ENCODE measurements at regions not wholly inside any gene's neighbourhood (a gene's known extent, or its start where the extent isn't known, plus 50 kb on each side); places are given as distances from the start of the nearest gene placed in this dataset.

DNA sequence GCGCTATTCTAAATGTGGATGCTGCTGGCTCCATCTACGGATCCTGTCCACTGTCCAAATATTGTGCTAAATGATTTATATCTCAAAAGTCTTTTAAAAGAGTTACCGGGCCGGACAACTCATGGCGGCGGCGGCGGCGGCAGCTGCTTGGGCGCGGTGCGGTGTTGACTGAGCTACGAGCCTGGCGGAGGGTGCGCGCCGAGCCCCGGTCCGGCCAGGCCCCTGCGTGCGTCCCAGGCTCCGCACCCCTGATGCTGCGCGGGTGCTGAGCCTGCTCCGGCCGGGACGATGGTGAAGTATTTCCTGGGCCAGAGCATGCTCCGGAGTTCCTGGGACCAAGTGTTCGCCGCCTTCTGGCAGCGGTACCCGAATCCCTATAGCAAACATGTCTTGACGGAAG, 303.4 kb downstream of the CENPW start:
- no peaks in the 10 kb centered on the region for H3K9me3 Mint-ChIP-seq
- Histone ChIP-seq H3K27ac (ENCODE audit: low read length) (no peak overlapping the region), H3K4me3 (ENCODE audit: control insufficient read depth in 1 of 2, extremely low read depth in 1 of 2, low read length in 1 of 2) (no peak overlapping the region), H3K4me1 (ENCODE audit: control insufficient read depth in 1 of 2, extremely low read depth in 1 of 2, insufficient read depth in 2 of 2, low read length in 2 of 2) (no peaks in the 10 kb centered on the region), H3K9me3 (no peaks in the 10 kb centered on the region), H3K27me3 (replicated peaks in 1 of 2; ENCODE audit: control insufficient read depth in 2 of 2, extremely low read depth in 1 of 2, insufficient read depth in 2 of 2, low read length in 1 of 2) (no peaks in the 10 kb centered on the region), H3K36me3 (ENCODE audit: control insufficient read depth in 2 of 2, extremely low read depth in 1 of 2, insufficient read depth in 1 of 2, low read length in 1 of 2) (no peaks in the 10 kb centered on the region)
- no peak overlapping the region for H3K4me3 Mint-ChIP-seq
- H3K27ac Mint-ChIP-seq, result no peak overlapping the region
- ChIA-PET CTCF (no interaction called here), POLR2A (no interaction called here)
- H3K27me3 Mint-ChIP-seq, result no peaks in the 10 kb centered on the region
- peak in 1 of 35 experiments; percentile 2 for DNase-seq
- ATAC-seq (replicated peaks in 1 of 4), result no peak
- no peaks in the 10 kb centered on the region for H3K36me3 Mint-ChIP-seq
- no peaks in the 10 kb centered on the region for H3K4me1 Mint-ChIP-seq
- 92% methylated on average over 32 of the region's 33 CpGs for WGBS (ENCODE audit: insufficient coverage)

DNA sequence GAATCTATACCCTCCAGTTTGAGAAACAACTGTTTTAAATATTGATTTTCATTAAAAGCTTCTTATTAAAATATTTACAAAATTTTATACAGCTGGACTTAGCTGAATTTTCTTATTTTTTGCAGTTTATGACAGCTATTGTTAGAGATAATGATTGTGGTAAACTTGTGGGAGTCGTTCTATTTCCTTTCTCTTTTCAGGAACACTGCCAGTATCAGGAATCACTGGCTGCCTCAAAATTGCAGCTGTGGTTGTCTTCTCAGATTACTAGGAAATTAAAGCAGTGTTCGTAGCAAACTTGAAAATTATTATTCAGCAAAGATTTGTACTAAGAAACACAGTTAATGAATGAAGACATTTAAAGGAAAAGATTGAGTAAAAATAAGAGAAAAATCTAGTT, 311.0 kb downstream of the CENPW start:
- DNase-seq (no peak), ATAC-seq (replicated peaks in 1 of 4) (no peak)
- Mint-ChIP-seq H3K27ac (no peak overlapping the region), H3K4me1 (no peaks in the 10 kb centered on the region), H3K27me3 (peaks cover 0 to 1% of the 10 kb centered on the region in 2 donors), H3K36me3 (no peaks in the 10 kb centered on the region), H3K4me3 (no peak overlapping the region), H3K9me3 (peaks cover 7 to 16% (median 9%) of the 10 kb centered on the region in 3 donors)
- H3K27ac ChIP-seq (ENCODE audit: low read length), result no peak overlapping the region
- no CpG with 5 or more reads among the region's 2 CpGs for WGBS (ENCODE audit: insufficient coverage)
- no peaks in the 10 kb centered on the region for H3K9me3 ChIP-seq
- H3K36me3 ChIP-seq (ENCODE audit: control insufficient read depth in 2 of 2, extremely low read depth in 1 of 2, insufficient read depth in 1 of 2, low read length in 1 of 2), result no peaks in the 10 kb centered on the region
- no peak overlapping the region for H3K4me3 ChIP-seq (ENCODE audit: control insufficient read depth in 1 of 2, extremely low read depth in 1 of 2, low read length in 1 of 2)
- H3K4me1 ChIP-seq (ENCODE audit: control insufficient read depth in 1 of 2, extremely low read depth in 1 of 2, insufficient read depth in 2 of 2, low read length in 2 of 2), result no peaks in the 10 kb centered on the region
- no peaks in the 10 kb centered on the region for H3K27me3 ChIP-seq (replicated peaks in 1 of 2; ENCODE audit: control insufficient read depth in 2 of 2, extremely low read depth in 1 of 2, insufficient read depth in 2 of 2, low read length in 1 of 2)
- ChIA-PET CTCF (interaction anchor here in 1 of 2 donors (0.6 kb wide), 1 partner anchor 10 kb away, joined by 6 read pairs; no protein-coding TSS in a partner anchor), POLR2A (no interaction called here)

GRCh38 chr6:126657561-126658175, 317.8 kb downstream of the CENPW start:
- no peaks in the 10 kb centered on the region for H3K4me1 Mint-ChIP-seq
- no peak for DNase-seq
- no peaks in the 10 kb centered on the region for H3K36me3 Mint-ChIP-seq
- ATAC-seq (replicated peaks in 1 of 4), result no peak
- no peaks in the 10 kb centered on the region for H3K36me3 ChIP-seq (ENCODE audit: control insufficient read depth in 2 of 2, extremely low read depth in 1 of 2, insufficient read depth in 1 of 2, low read length in 1 of 2)
- H3K27ac Mint-ChIP-seq, result no peak overlapping the region
- H3K9me3 ChIP-seq, result no peaks in the 10 kb centered on the region
- H3K27me3 ChIP-seq (replicated peaks in 1 of 2; ENCODE audit: control insufficient read depth in 2 of 2, extremely low read depth in 1 of 2, insufficient read depth in 2 of 2, low read length in 1 of 2), result no peaks in the 10 kb centered on the region
- WGBS (ENCODE audit: insufficient coverage), result no CpG with 5 or more reads among the region's 3 CpGs
- no peak overlapping the region for H3K27ac ChIP-seq (ENCODE audit: low read length)
- no peaks in the 10 kb centered on the region for H3K27me3 Mint-ChIP-seq
- no peak overlapping the region for H3K4me3 Mint-ChIP-seq
- ChIA-PET POLR2A (no interaction called here), CTCF (interaction anchor here in 1 of 2 donors (0.5 kb wide), 1 partner anchor 295 kb away, joined by 5 read pairs; no protein-coding TSS in a partner anchor)
- no peak overlapping the region for H3K4me3 ChIP-seq (ENCODE audit: control insufficient read depth in 1 of 2, extremely low read depth in 1 of 2, low read length in 1 of 2)
- H3K9me3 Mint-ChIP-seq, result peaks cover 9 to 10% (median 9%) of the 10 kb centered on the region in 3 donors
- no peaks in the 10 kb centered on the region for H3K4me1 ChIP-seq (ENCODE audit: control insufficient read depth in 1 of 2, extremely low read depth in 1 of 2, insufficient read depth in 2 of 2, low read length in 2 of 2)

GRCh38 chr6:126660376-126660775, 320.5 kb downstream of the CENPW start:
- ChIA-PET CTCF (no interaction called here), POLR2A (no interaction called here)
- H3K27ac Mint-ChIP-seq, result no peak overlapping the region
- Histone ChIP-seq H3K27me3 (replicated peaks in 1 of 2; ENCODE audit: control insufficient read depth in 2 of 2, extremely low read depth in 1 of 2, insufficient read depth in 2 of 2, low read length in 1 of 2) (no peaks in the 10 kb centered on the region), H3K4me1 (ENCODE audit: control insufficient read depth in 1 of 2, extremely low read depth in 1 of 2, insufficient read depth in 2 of 2, low read length in 2 of 2) (no peaks in the 10 kb centered on the region), H3K27ac (ENCODE audit: low read length) (no peak overlapping the region), H3K4me3 (ENCODE audit: control insufficient read depth in 1 of 2, extremely low read depth in 1 of 2, low read length in 1 of 2) (no peak overlapping the region), H3K36me3 (ENCODE audit: control insufficient read depth in 2 of 2, extremely low read depth in 1 of 2, insufficient read depth in 1 of 2, low read length in 1 of 2) (no peaks in the 10 kb centered on the region), H3K9me3 (no peaks in the 10 kb centered on the region)
- H3K9me3 Mint-ChIP-seq, result peaks cover 0 to 3% (median 0%) of the 10 kb centered on the region in 3 donors
- ATAC-seq (replicated peaks in 1 of 4), result no peak
- WGBS (ENCODE audit: insufficient coverage), result no CpG with 5 or more reads among the region's 1 CpG
- no peaks in the 10 kb centered on the region for H3K27me3 Mint-ChIP-seq
- no peak for DNase-seq
- no peak overlapping the region for H3K4me3 Mint-ChIP-seq
- no peaks in the 10 kb centered on the region for H3K4me1 Mint-ChIP-seq
- H3K36me3 Mint-ChIP-seq, result no peaks in the 10 kb centered on the region

GRCh38 chr6:126661646-126662045, 321.7 kb downstream of the CENPW start:
- Mint-ChIP-seq H3K36me3 (no peaks in the 10 kb centered on the region), H3K4me3 (no peak overlapping the region), H3K9me3 (no peaks in the 10 kb centered on the region), H3K4me1 (no peaks in the 10 kb centered on the region), H3K27ac (no peak overlapping the region), H3K27me3 (no peaks in the 10 kb centered on the region)
- Histone ChIP-seq H3K36me3 (ENCODE audit: control insufficient read depth in 2 of 2, extremely low read depth in 1 of 2, insufficient read depth in 1 of 2, low read length in 1 of 2) (no peaks in the 10 kb centered on the region), H3K9me3 (no peaks in the 10 kb centered on the region), H3K4me1 (ENCODE audit: control insufficient read depth in 1 of 2, extremely low read depth in 1 of 2, insufficient read depth in 2 of 2, low read length in 2 of 2) (no peaks in the 10 kb centered on the region), H3K27ac (ENCODE audit: low read length) (no peak overlapping the region), H3K27me3 (replicated peaks in 1 of 2; ENCODE audit: control insufficient read depth in 2 of 2, extremely low read depth in 1 of 2, insufficient read depth in 2 of 2, low read length in 1 of 2) (no peaks in the 10 kb centered on the region), H3K4me3 (ENCODE audit: control insufficient read depth in 1 of 2, extremely low read depth in 1 of 2, low read length in 1 of 2) (no peak overlapping the region)
- ATAC-seq (replicated peaks in 1 of 4), result no peak
- POLR2A ChIA-PET, result no interaction called here
- CTCF ChIA-PET, result no interaction called here
- no peak for DNase-seq

DNA sequence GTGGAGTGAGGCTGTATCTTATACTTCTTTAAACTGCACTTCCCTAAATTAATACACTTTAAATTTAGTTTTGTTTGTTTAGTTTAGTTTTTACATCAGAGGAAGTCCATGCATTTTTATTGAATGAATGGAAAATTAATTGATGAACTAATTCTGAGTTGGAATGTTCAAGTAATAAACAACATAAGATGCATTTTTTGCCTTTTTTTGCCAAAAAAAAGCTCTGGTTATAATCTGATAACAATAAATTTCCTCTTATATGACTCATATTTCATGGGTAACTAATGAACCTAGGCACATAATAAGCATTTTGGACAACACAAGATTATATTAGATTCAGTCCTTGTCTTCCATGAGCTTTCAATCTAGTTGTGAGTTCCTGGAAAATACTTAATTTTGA, 323.1 kb downstream of the CENPW start:
- ChIA-PET POLR2A (no interaction called here), CTCF (interaction anchor here in 1 of 2 donors (0.5 kb wide), 1 partner anchor 157 kb away, joined by 5 read pairs; no protein-coding TSS in a partner anchor)
- H3K27ac ChIP-seq (ENCODE audit: low read length), result no peak overlapping the region
- ATAC-seq (replicated peaks in 1 of 4) (no peak), DNase-seq (no peak)
- Mint-ChIP-seq H3K4me1 (no peaks in the 10 kb centered on the region), H3K4me3 (no peak overlapping the region), H3K27me3 (no peaks in the 10 kb centered on the region), H3K36me3 (no peaks in the 10 kb centered on the region), H3K27ac (no peak overlapping the region), H3K9me3 (no peaks in the 10 kb centered on the region)
- no peaks in the 10 kb centered on the region for H3K27me3 ChIP-seq (replicated peaks in 1 of 2; ENCODE audit: control insufficient read depth in 2 of 2, extremely low read depth in 1 of 2, insufficient read depth in 2 of 2, low read length in 1 of 2)
- H3K9me3 ChIP-seq, result no peaks in the 10 kb centered on the region
- H3K4me1 ChIP-seq (ENCODE audit: control insufficient read depth in 1 of 2, extremely low read depth in 1 of 2, insufficient read depth in 2 of 2, low read length in 2 of 2), result no peaks in the 10 kb centered on the region
- no peak overlapping the region for H3K4me3 ChIP-seq (ENCODE audit: control insufficient read depth in 1 of 2, extremely low read depth in 1 of 2, low read length in 1 of 2)
- no peaks in the 10 kb centered on the region for H3K36me3 ChIP-seq (ENCODE audit: control insufficient read depth in 2 of 2, extremely low read depth in 1 of 2, insufficient read depth in 1 of 2, low read length in 1 of 2)

GRCh38 chr6:126664271-126664670, 324.4 kb downstream of the CENPW start:
- Histone ChIP-seq H3K4me3 (ENCODE audit: control insufficient read depth in 1 of 2, extremely low read depth in 1 of 2, low read length in 1 of 2) (no peak overlapping the region), H3K9me3 (no peaks in the 10 kb centered on the region), H3K27ac (ENCODE audit: low read length) (no peak overlapping the region), H3K36me3 (ENCODE audit: control insufficient read depth in 2 of 2, extremely low read depth in 1 of 2, insufficient read depth in 1 of 2, low read length in 1 of 2) (no peaks in the 10 kb centered on the region), H3K4me1 (ENCODE audit: control insufficient read depth in 1 of 2, extremely low read depth in 1 of 2, insufficient read depth in 2 of 2, low read length in 2 of 2) (no peaks in the 10 kb centered on the region), H3K27me3 (replicated peaks in 1 of 2; ENCODE audit: control insufficient read depth in 2 of 2, extremely low read depth in 1 of 2, insufficient read depth in 2 of 2, low read length in 1 of 2) (no peaks in the 10 kb centered on the region)
- ChIA-PET CTCF (no interaction called here), POLR2A (no interaction called here)
- DNase-seq (no peak), ATAC-seq (replicated peaks in 1 of 4) (no peak)
- H3K4me1 Mint-ChIP-seq, result no peaks in the 10 kb centered on the region
- H3K9me3 Mint-ChIP-seq, result no peaks in the 10 kb centered on the region
- H3K27ac Mint-ChIP-seq, result no peak overlapping the region
- H3K36me3 Mint-ChIP-seq, result no peaks in the 10 kb centered on the region
- H3K27me3 Mint-ChIP-seq, result no peaks in the 10 kb centered on the region
- H3K4me3 Mint-ChIP-seq, result no peak overlapping the region
- no CpG with 5 or more reads among the region's 1 CpG for WGBS (ENCODE audit: insufficient coverage)
